DMS114 treated with DMSO at 0.1 percent for 48 hours (cell line): ENCODE measurements at regions not wholly inside any gene's neighbourhood (a gene's known extent, or its start where the extent isn't known, plus 50 kb on each side); places are given as distances from the start of the nearest gene placed in this dataset.
"Not testable (repeated sequence)": the region's sequence is repeated elsewhere in the genome, so short reads cannot be mapped to it uniquely, and the experiment has no call there.

Experiments
- DNase-seq: peaks from one replicate; lab custom pipeline; 2025; ENCODE audit not compliant: unreplicated experiment; lab: John Stamatoyannopoulos, UW

- DNase-seq: no peak
Observed at GRCh38 chr4:26204911-26205370, 115.9 kb upstream of the RBPJ start.

- no peak for DNase-seq
Observed at GRCh38 chr4:26206339-26206738, 114.5 kb upstream of the RBPJ start.

- no peak for DNase-seq
Observed at GRCh38 chr4:26206999-26207398, 113.8 kb upstream of the RBPJ start.

- no peak for DNase-seq
Observed at GRCh38 chr4:26207631-26208030, 113.2 kb upstream of the RBPJ start.

GRCh38 chr4:26208237-26208994, 112.4 kb upstream of the RBPJ start:
- DNase-seq: no peak

- DNase-seq: not testable (repeated sequence)
Observed at GRCh38 chr4:26209378-26209777, 111.4 kb upstream of the RBPJ start.

- DNase-seq: no peak
Observed at GRCh38 chr4:26212528-26212927, 108.3 kb upstream of the RBPJ start.

- DNase-seq: no peak
Observed at GRCh38 chr4:26213317-26213716, 107.5 kb upstream of the RBPJ start.

- no peak for DNase-seq
Observed at GRCh38 chr4:26214994-26215393, 105.8 kb upstream of the RBPJ start.

GRCh38 chr4:26215725-26216124, 105.1 kb upstream of the RBPJ start:
- no peak for DNase-seq

GRCh38 chr4:26217481-26217880, 103.3 kb upstream of the RBPJ start:
- no peak for DNase-seq

- DNase-seq: no peak
Observed at GRCh38 chr4:26217961-26218676, 102.7 kb upstream of the RBPJ start.

- no peak for DNase-seq
Observed at GRCh38 chr4:26218677-26219605, 101.9 kb upstream of the RBPJ start.

GRCh38 chr4:26220696-26221095, 100.1 kb upstream of the RBPJ start:
- no peak for DNase-seq

- no peak for DNase-seq
Observed at GRCh38 chr4:26223155-26223554, 97.7 kb upstream of the RBPJ start.

- no peak for DNase-seq
Observed at GRCh38 chr4:26226629-26227376, 94.0 kb upstream of the RBPJ start.

GRCh38 chr4:26227601-26228229, 93.1 kb upstream of the RBPJ start:
- DNase-seq: no peak

- DNase-seq: no peak
Observed at GRCh38 chr4:26228883-26229282, 91.9 kb upstream of the RBPJ start.

- no peak for DNase-seq
Observed at GRCh38 chr4:26229974-26230373, 90.8 kb upstream of the RBPJ start.

- no peak for DNase-seq
Observed at GRCh38 chr4:26233350-26233749, 87.5 kb upstream of the RBPJ start.
